HCT116 (cell line): ENCODE measurements at regions not wholly inside any gene's neighbourhood (a gene's known extent, or its start where the extent isn't known, plus 50 kb on each side); places are given as distances from the start of the nearest gene placed in this dataset.

Experiments
- ATAC-seq: fragments of 200-7000 bp; cut with Tn5 transposase; 2 replicates; pipeline ENCODE4 v1.9.1; 2020; ENCODE audit warnings: mild to moderate bottlenecking, moderate library complexity
- BruUV-seq: library from RNA; stranded (reverse); fragments of 400-500 nt; replicated peaks from 2 replicates; lab custom pipeline; 2021; lab: Mats Ljungman, UMichigan
- CTCF ChIA-PET: fragments of 300-600 bp; sonication (Branson Sonifier 250); formaldehyde crosslinking; loops from one replicate; lab custom pipeline; 2021; ENCODE audit warnings: antibody characterized with exemption; lab: Charles Lee
- POLR2A ChIA-PET: fragments of 300-600, 350-600 bp; sonication (Branson Sonifier 250); formaldehyde crosslinking; loops from one replicate; lab custom pipeline; 2021; ENCODE audit warnings: antibody characterized with exemption; lab: Charles Lee
- RAD21 ChIA-PET, 2 experiments: fragments of 300-600 bp; sonication (Branson Sonifier 250); formaldehyde crosslinking; loops; one replicate each; lab custom pipeline; 2023; ENCODE audit warnings: low total read pairs in 2 of 2; ENCODE audit not compliant: uncharacterized antibody in 2 of 2, unreplicated experiment in 2 of 2, low non-redundant PET in 1 of 2; lab: Charles Lee
- DNase-seq: peaks from one replicate; pipeline ENCODE4 v3.0.0-alpha.2; 2010; ENCODE audit warnings: low read depth, low spot score
- H2AFZ ChIP-seq: fragments of 200-600 bp; shearing (Covaris generic), sonication (generic); 2 replicates; pipeline ENCODE4 v1.6.1; 2017; ENCODE audit warnings: low read depth, mixed run types, mixed read lengths, antibody characterized with exemption, low read length; ENCODE audit not compliant: poor library complexity, severe bottlenecking
- H3K27ac ChIP-seq: 2 replicates; pipeline ENCODE4 v1.5.1; 2012; ENCODE audit warnings: low read depth, low read length
- H3K27me3 ChIP-seq: fragments of 200-600 bp; sonication (generic); 2 replicates; pipeline ENCODE4 v1.6.1; 2016; ENCODE audit warnings: mixed run types, low read length, mixed read lengths; ENCODE audit not compliant: insufficient read depth
- H3K36me3 ChIP-seq, 2 experiments: fragments of 200-500 bp in 1 of 2; fragments of 200-600 bp in 1 of 2; sonication (Bioruptor generic) in 1 of 2; sonication (generic) in 1 of 2; 2 replicates each; pipeline versions ENCODE4 v1.5.1 to v1.6.1; 2014 to 2016; ENCODE audit warnings: low read length in 2 of 2, inconsistent platforms in 1 of 2, mixed read lengths in 1 of 2, mixed run types in 1 of 2; ENCODE audit not compliant: insufficient read depth in 2 of 2, control insufficient read depth in 1 of 2
- H3K4me1 ChIP-seq, 2 experiments: fragments of 200-600 bp in 1 of 2; sonication (generic) in 1 of 2; 2 replicates each; pipeline versions ENCODE4 v1.5.1 to v1.6.1; 2012 to 2017; ENCODE audit warnings: low read length in 2 of 2, inconsistent platforms in 1 of 2, mild to moderate bottlenecking in 1 of 2, mixed read lengths in 1 of 2, mixed run types in 1 of 2, moderate library complexity in 1 of 2; ENCODE audit not compliant: insufficient read depth in 2 of 2, control insufficient read depth in 1 of 2
- H3K4me2 ChIP-seq: fragments of 200-600 bp; sonication (generic); 2 replicates; pipeline ENCODE4 v1.6.1; 2017; ENCODE audit warnings: mixed run types, low read length, mixed read lengths
- H3K4me3 ChIP-seq, 2 experiments: fragments of 200-600 bp in 1 of 2; sonication (generic) in 1 of 2; replicated peaks in 1 of 2; 2 replicates each; pipeline ENCODE4 v1.5.1; 2011 to 2016; ENCODE audit warnings: low read length in 2 of 2, control low read depth in 1 of 2, low read depth in 1 of 2, mild to moderate bottlenecking in 1 of 2, mixed read lengths in 1 of 2, mixed run types in 1 of 2
- H3K79me2 ChIP-seq: fragments of 200-600 bp; sonication (generic); 2 replicates; pipeline ENCODE4 v1.6.1; 2017; ENCODE audit warnings: mild to moderate bottlenecking, mixed run types, low read length, moderate library complexity, mixed read lengths; ENCODE audit not compliant: insufficient read depth
- H3K9ac ChIP-seq: fragments of 200-600 bp; sonication (generic); 2 replicates; pipeline ENCODE4 v1.6.1; 2016; ENCODE audit warnings: low read length, mixed read lengths
- H3K9me2 ChIP-seq: fragments of 200-600 bp; sonication (generic), shearing (Covaris generic); 2 replicates; pipeline ENCODE4 v1.6.1; 2017; ENCODE audit warnings: mixed run types, mild to moderate bottlenecking, moderate library complexity; ENCODE audit not compliant: insufficient read depth
- H3K9me3 ChIP-seq, 2 experiments: fragments of 200-500 bp in 1 of 2; fragments of 200-600 bp in 1 of 2; sonication (Bioruptor generic) in 1 of 2; sonication (generic) in 1 of 2; 2 replicates each; pipeline ENCODE4 v1.6.1; 2014 to 2017; ENCODE audit warnings: low read length in 2 of 2, mixed read lengths in 2 of 2, inconsistent platforms in 1 of 2, low read depth in 1 of 2, mild to moderate bottlenecking in 1 of 2, mixed run types in 1 of 2, moderate library complexity in 1 of 2; ENCODE audit not compliant: control insufficient read depth in 1 of 2, insufficient read depth in 1 of 2
- H4K20me1 ChIP-seq: fragments of 200-600 bp; sonication (generic), shearing (Covaris generic); 2 replicates; pipeline ENCODE4 v1.6.1; 2017; ENCODE audit warnings: mixed run types, mild to moderate bottlenecking, moderate library complexity; ENCODE audit not compliant: insufficient read depth
- SIN3A ChIP-seq: IDR thresholded peaks from 2 replicates; pipeline ENCODE4 v1.6.1; 2012; ENCODE audit warnings: low read depth
- SRF ChIP-seq: IDR thresholded peaks from 2 replicates; pipeline ENCODE4 v1.6.1; 2012; ENCODE audit warnings: low read depth
- ZFX ChIP-seq: fragments of 450-650 bp; IDR thresholded peaks from 2 replicates; pipeline ENCODE4 v1.6.1; 2017
- intact Hi-C: fragments of 100-400 bp; cut with micrococcal nuclease; formaldehyde crosslinking; loops from 2 replicates; pipeline ENCODE4 v1.10.0; 2022
- TF ChIP-seq, protein P1 (sequence below): IDR thresholded peaks from 2 replicates; pipeline ENCODE4 v1.6.1; 2012
- TF ChIP-seq, protein P2 (sequence below): IDR thresholded peaks from 2 replicates; pipeline ENCODE4 v1.6.1; 2012; ENCODE audit warnings: low read depth
- TF ChIP-seq, protein P3 (sequence below): IDR thresholded peaks from 2 replicates; pipeline ENCODE4 v1.6.1; 2012

DNA sequence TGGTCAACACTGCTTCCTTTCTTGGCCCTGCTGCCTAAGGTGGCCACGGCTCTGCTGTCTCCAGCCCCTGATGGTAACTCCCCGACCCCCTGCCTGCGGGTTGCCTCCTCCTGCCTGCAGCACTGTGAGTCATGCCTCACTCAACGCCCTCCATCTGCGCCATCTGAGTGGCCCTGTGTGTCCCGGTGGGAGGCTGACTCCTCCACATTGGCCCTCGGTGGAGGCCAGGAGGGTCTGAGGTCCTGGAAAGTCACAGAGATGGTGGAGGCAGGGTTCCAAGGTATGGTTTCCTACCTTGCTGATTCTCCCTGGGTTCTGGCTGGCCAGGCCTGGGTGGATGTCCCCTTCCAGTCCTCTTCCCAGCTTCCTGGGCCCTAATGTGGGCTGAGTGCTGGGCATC lies 64.5 kb upstream of the ADAMTS2 start:
- TF ChIP-seq, protein P1, sequence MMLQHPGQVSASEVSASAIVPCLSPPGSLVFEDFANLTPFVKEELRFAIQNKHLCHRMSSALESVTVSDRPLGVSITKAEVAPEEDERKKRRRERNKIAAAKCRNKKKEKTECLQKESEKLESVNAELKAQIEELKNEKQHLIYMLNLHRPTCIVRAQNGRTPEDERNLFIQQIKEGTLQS = no peak
- no peaks in the 10 kb centered on the region for H3K4me1 ChIP-seq
- H3K36me3 ChIP-seq = no peaks in the 10 kb centered on the region
- CTCF ChIA-PET = no interaction called here
- H3K27ac ChIP-seq = no peak overlapping the region
- ATAC-seq (no peak), DNase-seq (no peak)
- H3K9ac ChIP-seq = no peak overlapping the region
- RAD21 ChIA-PET = no interaction called here
- H3K4me2 ChIP-seq = no peak overlapping the region
- no peaks in the 10 kb centered on the region for H3K27me3 ChIP-seq
- POLR2A ChIA-PET = no interaction called here
- H3K79me2 ChIP-seq = no peaks in the 10 kb centered on the region
- no peaks in the 10 kb centered on the region for H4K20me1 ChIP-seq
- intact Hi-C loops = no loop called here
- H2AFZ ChIP-seq = no peak overlapping the region
- BruUV-seq = no TSS peak
- H3K9me3 ChIP-seq = no peaks in the 10 kb centered on the region
- no peaks in the 10 kb centered on the region for H3K9me2 ChIP-seq
- no peak overlapping the region for H3K4me3 ChIP-seq

DNA sequence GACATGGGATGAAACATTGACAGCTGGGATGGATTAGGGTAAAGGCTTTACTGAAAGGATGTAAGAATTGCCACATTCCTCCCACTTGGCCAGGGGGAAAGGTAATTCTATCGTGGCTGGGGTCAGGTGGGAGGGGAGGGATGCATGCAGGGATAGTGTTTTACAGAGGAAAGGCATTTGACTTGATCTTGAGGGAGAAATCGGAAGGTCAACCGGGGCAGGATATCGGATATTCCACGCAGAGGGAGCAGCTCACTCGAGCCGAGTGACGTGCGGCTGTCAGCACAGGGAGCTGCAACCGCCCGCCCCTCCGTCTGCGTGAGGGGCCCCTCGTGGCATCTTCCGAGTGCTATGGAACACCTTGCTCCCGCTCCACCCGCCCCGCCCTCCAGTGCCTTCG lies 63.4 kb upstream of the ADAMTS2 start:
- intact Hi-C loops = no loop called here
- no peak overlapping the region for H3K4me2 ChIP-seq
- no peaks in the 10 kb centered on the region for H3K9me3 ChIP-seq
- no peak for ATAC-seq
- no TSS peak for BruUV-seq
- no peak for DNase-seq
- no peaks in the 10 kb centered on the region for H3K36me3 ChIP-seq
- no peak overlapping the region for H3K4me3 ChIP-seq
- TF ChIP-seq ZFX (no peak), SRF (no peak), SIN3A (no peak)
- TF ChIP-seq, protein P2, sequence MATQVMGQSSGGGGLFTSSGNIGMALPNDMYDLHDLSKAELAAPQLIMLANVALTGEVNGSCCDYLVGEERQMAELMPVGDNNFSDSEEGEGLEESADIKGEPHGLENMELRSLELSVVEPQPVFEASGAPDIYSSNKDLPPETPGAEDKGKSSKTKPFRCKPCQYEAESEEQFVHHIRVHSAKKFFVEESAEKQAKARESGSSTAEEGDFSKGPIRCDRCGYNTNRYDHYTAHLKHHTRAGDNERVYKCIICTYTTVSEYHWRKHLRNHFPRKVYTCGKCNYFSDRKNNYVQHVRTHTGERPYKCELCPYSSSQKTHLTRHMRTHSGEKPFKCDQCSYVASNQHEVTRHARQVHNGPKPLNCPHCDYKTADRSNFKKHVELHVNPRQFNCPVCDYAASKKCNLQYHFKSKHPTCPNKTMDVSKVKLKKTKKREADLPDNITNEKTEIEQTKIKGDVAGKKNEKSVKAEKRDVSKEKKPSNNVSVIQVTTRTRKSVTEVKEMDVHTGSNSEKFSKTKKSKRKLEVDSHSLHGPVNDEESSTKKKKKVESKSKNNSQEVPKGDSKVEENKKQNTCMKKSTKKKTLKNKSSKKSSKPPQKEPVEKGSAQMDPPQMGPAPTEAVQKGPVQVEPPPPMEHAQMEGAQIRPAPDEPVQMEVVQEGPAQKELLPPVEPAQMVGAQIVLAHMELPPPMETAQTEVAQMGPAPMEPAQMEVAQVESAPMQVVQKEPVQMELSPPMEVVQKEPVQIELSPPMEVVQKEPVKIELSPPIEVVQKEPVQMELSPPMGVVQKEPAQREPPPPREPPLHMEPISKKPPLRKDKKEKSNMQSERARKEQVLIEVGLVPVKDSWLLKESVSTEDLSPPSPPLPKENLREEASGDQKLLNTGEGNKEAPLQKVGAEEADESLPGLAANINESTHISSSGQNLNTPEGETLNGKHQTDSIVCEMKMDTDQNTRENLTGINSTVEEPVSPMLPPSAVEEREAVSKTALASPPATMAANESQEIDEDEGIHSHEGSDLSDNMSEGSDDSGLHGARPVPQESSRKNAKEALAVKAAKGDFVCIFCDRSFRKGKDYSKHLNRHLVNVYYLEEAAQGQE = no peak
- TF ChIP-seq, protein P3, sequence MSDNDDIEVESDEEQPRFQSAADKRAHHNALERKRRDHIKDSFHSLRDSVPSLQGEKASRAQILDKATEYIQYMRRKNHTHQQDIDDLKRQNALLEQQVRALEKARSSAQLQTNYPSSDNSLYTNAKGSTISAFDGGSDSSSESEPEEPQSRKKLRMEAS = no peak
- no peaks in the 10 kb centered on the region for H4K20me1 ChIP-seq
- no peaks in the 10 kb centered on the region for H3K79me2 ChIP-seq
- H3K27ac ChIP-seq = no peak overlapping the region
- ChIA-PET CTCF (no interaction called here), RAD21 (no interaction called here), POLR2A (no interaction called here)
- H3K4me1 ChIP-seq = no peaks in the 10 kb centered on the region
- H3K9ac ChIP-seq = no peak overlapping the region
- no peak overlapping the region for H2AFZ ChIP-seq
- no peaks in the 10 kb centered on the region for H3K9me2 ChIP-seq
- H3K27me3 ChIP-seq = no peaks in the 10 kb centered on the region
